ENCODE measurements at regions not wholly inside any gene's neighbourhood (a gene's known extent, or its start where the extent isn't known, plus 50 kb on each side); places are given as distances from the start of the nearest gene placed in this dataset.

- no peak for TF ChIP-seq POLR2A (IDR thresholded peaks at IDR 0.05; ENCODE audit: extremely low read depth, insufficient read length)
- no peak for TF ChIP-seq CTCF (IDR thresholded peaks at IDR 0.05; ENCODE audit: low read depth, low read length)
- no peak for TF ChIP-seq MAX (IDR thresholded peaks at IDR 0.05; ENCODE audit: low read depth, low read length)
- no peak for TF ChIP-seq MYC (IDR thresholded peaks at IDR 0.05; ENCODE audit: low read depth, low read length)
Measured at GRCh38 chr3:83500931-83501330, 1457.9 kb upstream of the CADM2 start.

Measured in NB4 (cell line).